Esophagus muscularis mucosa (tissue), 4 donors: ENCODE measurements at regions not wholly inside any gene's neighbourhood (a gene's known extent, or its start where the extent isn't known, plus 50 kb on each side); places are given as distances from the start of the nearest gene placed in this dataset.

Experiments
- EP300 ChIP-seq: sonication (generic); formaldehyde crosslinking; IDR thresholded peaks from one replicate; pipeline ENCODE4 v1.6.1; 2017; ENCODE audit warnings: antibody characterized with exemption
- POLR2A ChIP-seq: fragments of 450-650 bp; IDR thresholded peaks from one replicate; pipeline ENCODE4 v1.6.1; 2017; ENCODE audit warnings: antibody characterized with exemption, moderate library complexity, mild to moderate bottlenecking, low read depth
- POLR2AphosphoS5 ChIP-seq, 2 donors: sonication (generic); formaldehyde crosslinking; IDR thresholded peaks; one replicate each; pipeline ENCODE4 v1.6.1; 2017; ENCODE audit warnings: antibody characterized with exemption in 2 of 2
- TF ChIP-seq, protein P1 (sequence below), 3 experiments: fragments of 200-600 bp in 2 of 3; fragments of 450-650 bp in 1 of 3; sonication (generic) in 2 of 3; IDR thresholded peaks; one replicate each; pipeline ENCODE4 v1.5.1; 2017 to 2019; ENCODE audit warnings: antibody characterized with exemption in 3 of 3, mild to moderate bottlenecking in 2 of 3, moderate library complexity in 1 of 3

GRCh38 chr5:58202941-58203444 is 256.9 kb downstream of the PLK2 start:
- TF ChIP-seq, protein P1, sequence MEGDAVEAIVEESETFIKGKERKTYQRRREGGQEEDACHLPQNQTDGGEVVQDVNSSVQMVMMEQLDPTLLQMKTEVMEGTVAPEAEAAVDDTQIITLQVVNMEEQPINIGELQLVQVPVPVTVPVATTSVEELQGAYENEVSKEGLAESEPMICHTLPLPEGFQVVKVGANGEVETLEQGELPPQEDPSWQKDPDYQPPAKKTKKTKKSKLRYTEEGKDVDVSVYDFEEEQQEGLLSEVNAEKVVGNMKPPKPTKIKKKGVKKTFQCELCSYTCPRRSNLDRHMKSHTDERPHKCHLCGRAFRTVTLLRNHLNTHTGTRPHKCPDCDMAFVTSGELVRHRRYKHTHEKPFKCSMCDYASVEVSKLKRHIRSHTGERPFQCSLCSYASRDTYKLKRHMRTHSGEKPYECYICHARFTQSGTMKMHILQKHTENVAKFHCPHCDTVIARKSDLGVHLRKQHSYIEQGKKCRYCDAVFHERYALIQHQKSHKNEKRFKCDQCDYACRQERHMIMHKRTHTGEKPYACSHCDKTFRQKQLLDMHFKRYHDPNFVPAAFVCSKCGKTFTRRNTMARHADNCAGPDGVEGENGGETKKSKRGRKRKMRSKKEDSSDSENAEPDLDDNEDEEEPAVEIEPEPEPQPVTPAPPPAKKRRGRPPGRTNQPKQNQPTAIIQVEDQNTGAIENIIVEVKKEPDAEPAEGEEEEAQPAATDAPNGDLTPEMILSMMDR (IDR thresholded peaks at IDR 0.05), result no peak
- TF ChIP-seq POLR2AphosphoS5 (IDR thresholded peaks at IDR 0.05) (no peak), POLR2A (no peak), EP300 (no peak)
